ENCODE measurements at regions not wholly inside any gene's neighbourhood (a gene's known extent, or its start where the extent isn't known, plus 50 kb on each side); places are given as distances from the start of the nearest gene placed in this dataset.

DNA sequence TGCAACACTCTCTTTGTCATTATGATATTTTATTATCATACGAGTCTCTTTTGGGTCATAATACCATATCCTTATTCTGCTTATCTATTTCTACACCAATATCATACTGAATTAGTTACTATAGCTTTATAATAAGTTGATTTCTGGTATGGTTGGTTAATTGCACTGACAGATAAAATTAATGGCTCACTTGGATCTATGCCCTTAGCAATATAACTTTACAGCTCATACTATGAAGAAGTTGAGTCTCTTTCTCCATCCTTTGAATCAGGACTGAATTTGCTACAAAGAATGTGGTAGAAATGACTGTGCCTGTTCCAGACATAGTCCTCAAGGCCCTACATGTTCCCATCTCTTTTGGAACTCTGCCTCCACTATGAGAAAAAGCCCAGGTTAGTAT, 139.7 kb upstream of the DYRK2 start:
- peaks cover 0 to 1% (median 0%) of the 10 kb centered on the region in 4 donors for H3K9me3 ChIP-seq (ENCODE audit: control insufficient read depth in 4 of 4, insufficient read depth in 3 of 4, low read length in 3 of 4)
- DNase-seq (no peak), ATAC-seq (ENCODE audit: insufficient read depth, low FRiP score) (no peak)
- peaks cover 0 to 24% (median 5%) of the 10 kb centered on the region in 5 donors for H3K4me1 ChIP-seq (ENCODE audit: control insufficient read depth in 5 of 5, insufficient read depth in 5 of 5, low read length in 5 of 5)
- 94 to 99% methylated on average over 1 of the region's 1 CpG for WGBS, 2 donors
- H3K9ac ChIP-seq (ENCODE audit: insufficient read depth in 1 of 2, low read length in 2 of 2), result no peak overlapping the region
- no peaks in the 10 kb centered on the region for H3K27me3 ChIP-seq (ENCODE audit: control insufficient read depth in 3 of 3, insufficient read depth in 3 of 3, low read length in 2 of 3)
- H3K4me3 ChIP-seq, result no peak overlapping the region
- no peak overlapping the region for H3K27ac ChIP-seq (ENCODE audit: low read depth in 1 of 2, low read length in 1 of 2)
- TF ChIP-seq, protein P1, sequence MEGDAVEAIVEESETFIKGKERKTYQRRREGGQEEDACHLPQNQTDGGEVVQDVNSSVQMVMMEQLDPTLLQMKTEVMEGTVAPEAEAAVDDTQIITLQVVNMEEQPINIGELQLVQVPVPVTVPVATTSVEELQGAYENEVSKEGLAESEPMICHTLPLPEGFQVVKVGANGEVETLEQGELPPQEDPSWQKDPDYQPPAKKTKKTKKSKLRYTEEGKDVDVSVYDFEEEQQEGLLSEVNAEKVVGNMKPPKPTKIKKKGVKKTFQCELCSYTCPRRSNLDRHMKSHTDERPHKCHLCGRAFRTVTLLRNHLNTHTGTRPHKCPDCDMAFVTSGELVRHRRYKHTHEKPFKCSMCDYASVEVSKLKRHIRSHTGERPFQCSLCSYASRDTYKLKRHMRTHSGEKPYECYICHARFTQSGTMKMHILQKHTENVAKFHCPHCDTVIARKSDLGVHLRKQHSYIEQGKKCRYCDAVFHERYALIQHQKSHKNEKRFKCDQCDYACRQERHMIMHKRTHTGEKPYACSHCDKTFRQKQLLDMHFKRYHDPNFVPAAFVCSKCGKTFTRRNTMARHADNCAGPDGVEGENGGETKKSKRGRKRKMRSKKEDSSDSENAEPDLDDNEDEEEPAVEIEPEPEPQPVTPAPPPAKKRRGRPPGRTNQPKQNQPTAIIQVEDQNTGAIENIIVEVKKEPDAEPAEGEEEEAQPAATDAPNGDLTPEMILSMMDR (IDR thresholded peaks at IDR 0.05; ENCODE audit: control extremely low read depth, extremely low read depth), result no peak
- no peaks in the 10 kb centered on the region for H3K36me3 ChIP-seq (ENCODE audit: control insufficient read depth in 4 of 4, insufficient read depth in 4 of 4, low read length in 4 of 4)

DNA sequence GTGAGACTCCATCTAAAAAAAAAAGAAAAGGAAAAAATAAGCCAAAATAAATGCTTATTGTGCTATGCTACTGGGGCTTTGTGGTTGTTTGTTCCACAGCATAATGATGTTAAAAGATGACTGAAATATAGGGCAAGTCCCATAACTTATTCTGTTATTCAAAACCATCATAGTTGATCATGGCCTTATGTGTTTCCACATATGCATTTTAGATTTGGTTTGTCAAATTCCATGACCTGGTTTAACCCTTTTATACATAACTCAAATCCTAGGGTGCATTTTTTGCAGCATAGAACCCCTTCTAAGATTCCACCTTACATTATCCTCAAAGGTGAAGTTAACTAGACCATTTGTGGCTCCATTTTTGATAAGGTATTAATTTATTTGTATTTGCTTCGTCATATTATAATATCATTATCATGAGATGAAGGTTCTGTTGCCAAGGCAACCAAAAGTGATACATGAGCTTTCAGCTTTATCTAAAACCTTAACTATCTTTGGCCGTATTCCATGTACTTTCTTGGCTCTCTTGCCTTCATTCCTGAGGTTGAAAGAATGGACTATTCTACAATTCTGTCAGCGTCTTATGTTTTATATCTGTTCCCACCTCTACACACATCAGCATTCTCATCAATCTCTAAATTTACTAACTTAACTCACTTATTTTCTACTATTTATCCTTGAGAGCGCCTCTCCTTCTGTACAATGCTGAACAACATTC, 138.7 kb upstream of the DYRK2 start:
- Histone ChIP-seq H3K36me3 (ENCODE audit: control insufficient read depth in 4 of 4, insufficient read depth in 4 of 4, low read length in 4 of 4) (no peaks in the 10 kb centered on the region), H3K9ac (ENCODE audit: insufficient read depth in 1 of 2, low read length in 2 of 2) (no peak overlapping the region), H3K4me3 (no peak overlapping the region), H3K9me3 (ENCODE audit: control insufficient read depth in 4 of 4, insufficient read depth in 3 of 4, low read length in 3 of 4) (peaks cover 0 to 1% (median 0%) of the 10 kb centered on the region in 4 donors), H3K27me3 (ENCODE audit: control insufficient read depth in 3 of 3, insufficient read depth in 3 of 3, low read length in 2 of 3) (no peaks in the 10 kb centered on the region), H3K4me1 (ENCODE audit: control insufficient read depth in 5 of 5, insufficient read depth in 5 of 5, low read length in 5 of 5) (peaks cover 0 to 28% (median 5%) of the 10 kb centered on the region in 5 donors), H3K27ac (ENCODE audit: low read depth in 1 of 2, low read length in 1 of 2) (no peak overlapping the region)
- TF ChIP-seq, protein P1 (IDR thresholded peaks at IDR 0.05; ENCODE audit: control extremely low read depth, extremely low read depth), result no peak
- DNase-seq (peak in 2 of 3 donors; percentile 84 to 86), ATAC-seq (ENCODE audit: insufficient read depth, low FRiP score) (no peak)
- WGBS, 2 donors, result 69 to 79% methylated on average over 4 of the region's 4 CpGs

DNA sequence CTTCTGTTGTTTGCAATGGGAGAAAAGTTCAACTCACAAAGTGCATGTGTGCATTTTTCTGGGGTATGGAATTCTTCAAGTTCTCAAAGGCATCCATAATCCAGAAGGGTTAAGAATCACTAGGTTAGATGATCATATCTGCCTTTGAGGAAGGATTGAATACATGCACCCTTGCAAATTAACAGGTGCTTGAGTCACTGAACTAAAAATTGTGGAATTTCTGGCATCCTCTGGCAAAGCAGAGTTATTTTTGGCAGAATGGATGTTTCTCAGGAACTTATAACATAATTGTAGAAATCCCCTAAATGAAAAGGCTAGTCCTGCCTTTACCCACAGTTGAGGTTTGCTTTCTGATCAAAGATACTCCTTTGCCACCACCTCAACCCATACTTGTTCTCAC, 136.5 kb upstream of the DYRK2 start:
- H3K9ac ChIP-seq (ENCODE audit: insufficient read depth in 1 of 2, low read length in 2 of 2), result no peak overlapping the region
- no peak for ATAC-seq (ENCODE audit: insufficient read depth, low FRiP score)
- no peaks in the 10 kb centered on the region for H3K36me3 ChIP-seq (ENCODE audit: control insufficient read depth in 4 of 4, insufficient read depth in 4 of 4, low read length in 4 of 4)
- H3K27me3 ChIP-seq (ENCODE audit: control insufficient read depth in 3 of 3, insufficient read depth in 3 of 3, low read length in 2 of 3), result no peaks in the 10 kb centered on the region
- peaks cover 0 to 1% (median 0%) of the 10 kb centered on the region in 4 donors for H3K9me3 ChIP-seq (ENCODE audit: control insufficient read depth in 4 of 4, insufficient read depth in 3 of 4, low read length in 3 of 4)
- no peak overlapping the region for H3K4me3 ChIP-seq
- no peak overlapping the region for H3K27ac ChIP-seq (ENCODE audit: low read depth in 1 of 2, low read length in 1 of 2)
- TF ChIP-seq, protein P1 (IDR thresholded peaks at IDR 0.05; ENCODE audit: control extremely low read depth, extremely low read depth), result no peak
- no peak for DNase-seq
- H3K4me1 ChIP-seq (ENCODE audit: control insufficient read depth in 5 of 5, insufficient read depth in 5 of 5, low read length in 5 of 5), result peaks cover 0 to 32% (median 7%) of the 10 kb centered on the region in 5 donors

All from lung (tissue), 11 donors.